ENCODE measurements at regions not wholly inside any gene's neighbourhood (a gene's known extent, or its start where the extent isn't known, plus 50 kb on each side); places are given as distances from the start of the nearest gene placed in this dataset.

- peak overlapping the region; percentile 48; the same call in 1 of the 2 replicates for H3K27ac Mint-ChIP-seq
- ATAC-seq: peak; percentile 77
- POLR2A ChIA-PET: no interaction called here
Observed at GRCh38 chr7:46029111-46029704, 108.1 kb upstream of the IGFBP3 start.

GRCh38 chr7:46028246-46028645 is 107.2 kb upstream of the IGFBP3 start:
- Mint-ChIP-seq H3K9me3 (peaks cover 26% of the 10 kb centered on the region), H3K27ac (no peak overlapping the region), H3K4me1 (peaks cover 21% of the 10 kb centered on the region), H3K4me3 (no peak overlapping the region), H3K27me3 (ENCODE audit: low read depth) (no peaks in the 10 kb centered on the region), H3K36me3 (peaks cover 9% of the 10 kb centered on the region)
- TF ChIP-seq CDX4 (CRISPR knock-in tag; IDR thresholded peaks at IDR 0.05; ENCODE audit: borderline replicate concordance) (no peak), MAX (CRISPR knock-in tag; IDR thresholded peaks at IDR 0.05) (no peak), OVOL2 (CRISPR knock-in tag; IDR thresholded peaks at IDR 0.05; ENCODE audit: borderline replicate concordance) (no peak), ZNF219 (CRISPR knock-in tag; IDR thresholded peaks at IDR 0.05; ENCODE audit: borderline replicate concordance) (no peak), RELA (CRISPR knock-in tag; IDR thresholded peaks at IDR 0.05; ENCODE audit: borderline replicate concordance) (no peak), NR3C1 (CRISPR knock-in tag; conservative IDR thresholded peaks at IDR 0.05; ENCODE audit: low read depth) (no peak), NR2C2 (CRISPR knock-in tag; IDR thresholded peaks at IDR 0.05) (no peak)
- ATAC-seq (no peak), DNase-seq (ENCODE audit: low spot score) (no peak)
- ChIA-PET POLR2A (no interaction called here), CTCF (no interaction called here)

More at GRCh38 chr7:46029111-46029704, 108.1 kb upstream of the IGFBP3 start:
- Mint-ChIP-seq H3K36me3 (peaks cover 9% of the 10 kb centered on the region), H3K4me1 (peaks cover 20% of the 10 kb centered on the region), H3K4me3 (no peak overlapping the region), H3K9me3 (peaks cover 26% of the 10 kb centered on the region), H3K27me3 (ENCODE audit: low read depth) (no peaks in the 10 kb centered on the region)
- TF ChIP-seq NFYB (CRISPR knock-in tag; conservative IDR thresholded peaks at IDR 0.05; ENCODE audit: low read depth) (no peak), TCF7 (CRISPR knock-in tag; IDR thresholded peaks at IDR 0.05; ENCODE audit: low read depth) (no peak)
- CTCF ChIA-PET: interaction anchor here (1.3 kb wide), 1 partner anchor 107 kb away, joined by 5 read pairs; no protein-coding TSS in a partner anchor
- no peak for DNase-seq (ENCODE audit: low spot score)

- no peak for DNase-seq (ENCODE audit: low spot score)
- ChIA-PET CTCF (no interaction called here), POLR2A (no interaction called here)
- TF ChIP-seq NR2C2 (CRISPR knock-in tag; IDR thresholded peaks at IDR 0.05) (no peak), AR (CRISPR knock-in tag; IDR thresholded peaks at IDR 0.05) (no peak), KAT7 (CRISPR knock-in tag; IDR thresholded peaks at IDR 0.05; ENCODE audit: borderline replicate concordance) (no peak), NR3C1 (CRISPR knock-in tag; conservative IDR thresholded peaks at IDR 0.05; ENCODE audit: low read depth) (no peak), EMX1 (CRISPR knock-in tag; IDR thresholded peaks at IDR 0.05) (no peak), NFATC4 (CRISPR knock-in tag; IDR thresholded peaks at IDR 0.05) (no peak), ZBTB43 (CRISPR knock-in tag; IDR thresholded peaks at IDR 0.05) (no peak), ZNF396 (CRISPR knock-in tag; IDR thresholded peaks at IDR 0.05; ENCODE audit: borderline replicate concordance) (no peak), TEAD4 (CRISPR knock-in tag; IDR thresholded peaks at IDR 0.05) (no peak), ETV6 (CRISPR knock-in tag; IDR thresholded peaks at IDR 0.05) (no peak), FOXK1 (CRISPR knock-in tag; IDR thresholded peaks at IDR 0.05) (no peak), IRF2 (CRISPR knock-in tag; IDR thresholded peaks at IDR 0.05; ENCODE audit: borderline replicate concordance, low read depth) (no peak), GTF2I (CRISPR knock-in tag; conservative IDR thresholded peaks at IDR 0.05) (no peak), ATF1 (CRISPR knock-in tag; IDR thresholded peaks at IDR 0.05) (no peak), CBFB (CRISPR knock-in tag; IDR thresholded peaks at IDR 0.05; ENCODE audit: low read depth) (no peak), MXD4 (CRISPR knock-in tag; IDR thresholded peaks at IDR 0.05; ENCODE audit: borderline replicate concordance) (no peak)
- H3K4me3 Mint-ChIP-seq: no peak overlapping the region
- H3K27ac Mint-ChIP-seq: no peak overlapping the region
- peaks cover 24% of the 10 kb centered on the region for H3K9me3 Mint-ChIP-seq
- H3K27me3 Mint-ChIP-seq (ENCODE audit: low read depth): no peaks in the 10 kb centered on the region
- H3K36me3 Mint-ChIP-seq: peaks cover 9% of the 10 kb centered on the region
- ATAC-seq: no peak
- H3K4me1 Mint-ChIP-seq: peaks cover 24% of the 10 kb centered on the region
Observed at GRCh38 chr7:46026741-46027140, 105.7 kb upstream of the IGFBP3 start.
